HT-29 (cell line): ENCODE measurements at regions not wholly inside any gene's neighbourhood (a gene's known extent, or its start where the extent isn't known, plus 50 kb on each side); places are given as distances from the start of the nearest gene placed in this dataset.
"Not testable (repeated sequence)": the region's sequence is repeated elsewhere in the genome, so short reads cannot be mapped to it uniquely, and the experiment has no call there.

ENCODE experiments used
- DNase-seq: peaks from one replicate; pipeline ENCODE4 v3.0.0-alpha.2; 2015; ENCODE audit warnings: low spot score

DNA sequence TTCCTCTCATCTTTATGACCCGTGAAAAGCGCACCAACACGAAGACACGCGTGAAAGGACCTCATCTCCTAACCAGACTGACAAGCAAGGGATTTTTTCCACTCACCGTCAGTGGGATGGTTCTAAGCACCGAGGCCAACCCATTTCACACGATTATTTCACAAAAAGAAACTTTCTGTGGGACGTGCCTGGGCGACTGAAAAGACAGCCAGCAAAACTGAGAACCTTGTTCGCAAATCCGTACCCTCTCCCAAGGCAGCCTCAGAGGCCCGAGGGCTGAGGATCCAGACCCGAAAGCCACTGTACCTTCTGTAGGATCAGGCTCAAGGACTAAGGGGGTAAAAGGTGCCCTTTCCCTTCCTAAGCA is 84.9 kb upstream of the METTL9 start:
- not testable (repeated sequence) for DNase-seq

DNA sequence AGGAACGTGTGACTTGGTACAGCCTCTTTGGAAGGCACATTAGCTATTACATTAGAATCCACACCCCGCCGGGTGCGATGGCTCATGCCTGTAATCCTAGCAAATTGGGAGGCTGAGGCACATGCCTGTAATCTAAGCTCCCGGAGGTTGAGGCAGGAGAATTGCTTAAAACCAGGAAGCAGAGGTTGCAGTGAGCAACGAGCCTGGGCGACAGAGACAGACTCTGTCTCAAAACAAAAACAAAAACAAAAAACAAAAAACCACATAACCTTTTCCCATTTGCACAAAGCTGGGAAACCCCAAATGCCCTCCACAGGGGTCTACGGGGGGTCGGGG is 82.7 kb upstream of the METTL9 start:
- DNase-seq: not testable (repeated sequence)

DNA sequence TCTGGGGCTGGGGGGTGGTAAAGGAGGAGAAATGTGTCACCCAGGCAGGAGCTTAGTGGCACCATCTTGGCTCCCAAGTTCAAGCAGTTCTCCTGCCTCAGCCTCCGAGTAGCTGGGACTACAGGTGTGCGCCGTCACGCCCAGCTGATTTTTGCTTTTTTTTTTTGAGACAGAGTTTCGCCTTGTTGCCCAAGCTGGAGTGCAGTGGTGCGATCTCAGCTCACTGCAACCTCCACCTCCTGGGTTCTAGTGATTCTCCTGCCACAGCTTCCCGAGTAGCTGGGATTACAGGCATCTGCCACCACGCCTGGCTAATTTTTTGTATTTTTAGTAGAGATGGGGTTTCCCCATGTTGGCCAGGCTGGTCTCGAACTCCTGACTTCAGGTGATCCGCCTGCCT is 82.1 kb upstream of the METTL9 start:
- not testable (repeated sequence) for DNase-seq

GRCh38 chr16:21519361-21520133 is 79.8 kb upstream of the METTL9 start:
- DNase-seq: peak; percentile 13

- DNase-seq: peak; percentile 96
Observed at GRCh38 chr16:21520134-21521047, 79.0 kb upstream of the METTL9 start.

DNA sequence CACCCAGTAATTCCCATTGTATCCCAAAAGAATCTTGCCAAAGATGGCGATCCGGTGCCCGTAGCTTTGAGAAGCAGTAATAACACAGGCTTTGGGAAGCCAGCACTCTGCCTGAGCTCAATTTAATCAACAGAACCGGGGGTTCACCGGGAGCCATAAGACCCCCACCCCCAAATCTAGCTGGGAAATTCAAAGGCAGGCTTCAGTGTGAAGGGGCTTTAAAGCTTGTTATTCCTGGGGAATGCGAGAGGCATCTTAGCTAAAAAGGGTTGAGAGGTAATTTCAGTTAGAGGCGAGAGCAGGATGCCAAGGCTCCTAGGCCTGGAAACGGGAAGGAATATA is 78.4 kb upstream of the METTL9 start:
- peak; percentile 25 for DNase-seq

DNA sequence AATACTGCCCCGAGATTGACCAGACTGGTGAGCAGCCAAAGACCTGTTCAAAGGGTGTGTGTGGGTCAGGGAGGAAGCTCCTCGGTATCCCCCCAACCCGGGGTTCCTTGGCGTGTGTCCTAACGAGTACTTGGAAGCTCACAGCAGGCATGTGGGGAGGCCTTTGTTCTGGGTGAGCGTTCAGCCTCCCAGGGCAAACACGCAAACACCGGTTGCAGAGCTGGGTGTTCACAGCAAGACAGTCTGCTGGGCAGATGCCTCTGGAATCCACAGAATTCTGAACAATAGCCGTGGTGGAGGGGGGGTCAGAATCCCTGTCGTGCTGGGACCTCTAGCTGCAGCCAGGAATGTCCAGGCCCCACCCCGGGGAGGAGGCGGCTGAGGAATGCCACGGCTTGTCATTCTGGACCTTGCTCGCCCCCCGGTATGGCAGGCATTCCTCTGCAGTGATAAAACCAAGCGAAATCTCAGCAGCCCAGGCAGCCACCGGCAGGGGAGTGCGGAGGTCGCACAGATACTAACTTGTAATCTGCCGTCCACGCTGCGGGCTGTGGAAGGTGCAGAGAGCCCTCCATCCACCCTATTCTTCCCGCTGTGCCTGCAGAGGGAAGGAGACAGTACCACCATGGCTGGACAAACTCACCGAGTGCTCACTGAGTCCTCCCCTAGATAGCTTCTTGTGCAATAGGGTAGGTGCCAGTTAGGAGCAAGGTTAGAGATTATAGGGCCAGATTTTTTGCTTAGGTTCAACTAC is 77.8 kb upstream of the METTL9 start:
- DNase-seq: peak; percentile 72

DNA sequence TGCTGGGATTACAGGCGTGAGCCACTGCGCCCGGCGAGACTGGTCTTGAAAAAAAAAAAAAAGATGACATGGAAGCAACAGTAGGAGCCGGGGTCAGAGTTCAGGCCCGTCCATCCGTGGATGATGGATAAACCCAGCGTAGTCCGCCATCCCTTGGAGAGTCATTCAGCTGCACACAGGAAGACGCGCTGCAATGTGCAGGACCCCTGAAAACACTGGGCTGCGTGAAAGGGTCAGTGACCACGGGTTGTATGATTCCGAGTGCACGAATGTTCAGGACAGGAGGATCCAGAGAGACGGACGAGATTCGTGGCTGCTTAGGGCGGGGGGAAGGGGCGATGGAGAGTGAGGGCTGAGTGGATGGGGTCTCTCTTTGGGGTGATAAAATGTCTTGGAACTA is 76.5 kb upstream of the METTL9 start:
- DNase-seq: not testable (repeated sequence)

DNA sequence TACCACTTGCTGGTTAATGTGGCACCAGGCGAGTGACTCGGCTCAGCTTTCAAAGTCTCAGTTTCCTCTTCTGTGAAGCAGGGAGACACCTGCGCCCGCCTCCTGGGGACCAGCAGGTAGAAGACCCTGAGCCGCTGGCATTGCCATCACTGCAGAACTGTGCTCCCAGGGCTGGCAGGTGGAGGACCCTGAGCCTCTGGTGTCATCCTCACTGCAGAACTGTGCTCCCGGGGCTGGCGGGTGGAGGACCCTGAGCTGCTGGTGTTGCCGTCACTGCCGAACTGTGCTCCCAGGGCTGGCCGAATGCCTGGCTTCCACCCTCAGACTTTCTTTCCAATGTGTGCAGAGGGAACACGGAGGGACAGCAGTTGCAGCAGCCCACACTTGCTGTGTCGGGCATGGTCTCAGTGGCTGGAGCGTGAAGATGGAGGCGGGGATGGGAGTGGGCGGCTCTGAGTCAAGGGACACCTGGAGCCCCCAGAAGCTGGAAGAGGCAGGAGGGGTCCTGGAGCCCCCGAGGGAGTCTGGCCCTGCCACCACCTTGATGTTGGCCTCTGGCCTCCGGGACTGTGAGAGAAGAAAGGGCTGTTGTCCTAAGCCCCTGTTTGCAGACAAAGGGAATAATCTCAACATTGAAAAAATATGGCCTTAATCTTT is 75.8 kb upstream of the METTL9 start:
- no peak for DNase-seq

GRCh38 chr16:21524068-21524751 is 75.2 kb upstream of the METTL9 start:
- no peak for DNase-seq

- DNase-seq: not testable (repeated sequence)
Observed at GRCh38 chr16:21524752-21525028, 74.7 kb upstream of the METTL9 start.

DNA sequence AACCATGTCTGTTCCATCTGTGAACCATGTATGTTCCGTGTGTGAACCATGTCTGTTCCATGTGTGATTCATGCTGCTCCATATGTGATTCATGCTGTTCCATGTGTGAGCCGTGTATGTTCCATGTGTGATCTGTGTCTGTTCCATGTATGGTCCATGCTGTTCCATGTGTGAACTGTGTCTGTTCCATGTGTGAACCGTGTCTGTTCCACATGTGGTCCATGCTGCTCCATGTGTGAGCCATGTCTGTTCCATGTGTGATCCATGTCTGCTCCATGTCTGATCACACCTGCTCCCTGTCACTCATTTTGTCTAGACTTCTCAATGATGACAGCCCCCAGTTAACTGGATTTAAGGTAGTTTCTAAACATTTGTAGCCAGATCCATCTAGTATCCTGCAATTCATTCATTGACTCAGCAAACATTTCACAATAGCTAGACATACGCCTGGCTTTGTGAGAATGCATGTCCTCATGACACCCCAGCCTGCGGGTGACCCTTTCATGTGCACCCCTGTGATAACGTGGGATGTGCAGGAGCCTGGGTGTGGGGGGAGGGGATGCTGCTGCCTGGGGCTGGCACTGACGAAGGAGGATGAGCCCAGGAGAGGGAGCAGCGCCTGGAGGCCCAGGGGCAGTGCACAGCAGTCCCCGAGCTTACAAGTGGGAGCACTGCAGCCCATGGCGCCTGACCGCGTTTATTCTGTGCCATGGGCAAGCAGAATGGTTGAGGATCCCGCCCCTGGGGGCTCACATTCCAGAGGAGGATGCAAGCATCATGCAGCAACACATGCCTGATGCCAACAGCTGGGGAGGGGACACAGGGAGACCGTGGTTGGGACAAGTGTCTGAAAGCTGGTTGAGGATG is 74.1 kb upstream of the METTL9 start:
- not testable (repeated sequence) for DNase-seq

DNA sequence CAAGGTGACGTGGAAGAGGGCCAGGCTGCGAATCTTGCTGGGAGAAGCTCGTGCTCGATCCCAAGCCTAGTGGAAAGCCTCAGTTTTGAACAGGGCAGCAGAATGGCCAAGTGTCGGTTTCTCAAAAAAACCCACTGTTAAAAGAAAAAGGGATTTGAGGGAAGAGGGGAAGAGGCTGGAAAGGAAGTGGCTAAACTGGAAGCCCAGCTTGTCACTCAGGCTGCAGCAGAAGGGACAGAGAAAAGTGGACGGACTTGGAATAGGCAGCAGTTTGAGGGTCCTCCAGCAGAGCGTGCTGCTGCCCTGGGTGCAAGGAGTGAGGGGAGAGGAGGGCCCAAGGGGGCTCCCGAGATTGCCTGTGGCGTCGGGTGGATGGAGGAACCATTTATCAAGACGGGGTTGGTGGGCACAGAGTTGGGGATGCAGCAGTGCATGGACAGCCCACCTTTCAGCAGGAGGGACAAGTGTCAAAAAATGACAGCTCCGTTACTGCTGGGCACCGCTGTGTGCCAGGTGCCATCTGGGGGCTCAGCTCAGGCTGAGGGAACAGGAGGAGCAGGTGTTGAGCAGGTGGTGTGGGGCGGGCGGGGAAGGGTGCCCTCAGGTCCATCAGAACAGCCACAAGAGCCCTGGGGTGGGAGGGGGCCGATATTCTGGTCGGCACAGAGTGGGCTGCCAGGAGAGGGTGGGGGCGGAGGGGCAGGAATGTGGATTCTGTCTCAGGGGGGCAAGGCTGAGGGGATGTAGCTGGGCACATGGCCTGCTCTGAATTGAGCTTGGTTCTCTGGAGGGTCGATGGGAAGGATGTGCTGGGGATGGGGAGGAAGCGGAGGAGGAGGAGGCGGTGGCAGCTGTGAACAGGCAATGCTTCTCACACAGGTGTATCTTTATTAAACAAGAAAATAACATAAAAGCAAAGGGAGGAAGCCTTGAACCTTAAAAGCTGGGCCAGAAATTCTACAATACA is 73.1 kb upstream of the METTL9 start:
- DNase-seq: not testable (repeated sequence)

DNA sequence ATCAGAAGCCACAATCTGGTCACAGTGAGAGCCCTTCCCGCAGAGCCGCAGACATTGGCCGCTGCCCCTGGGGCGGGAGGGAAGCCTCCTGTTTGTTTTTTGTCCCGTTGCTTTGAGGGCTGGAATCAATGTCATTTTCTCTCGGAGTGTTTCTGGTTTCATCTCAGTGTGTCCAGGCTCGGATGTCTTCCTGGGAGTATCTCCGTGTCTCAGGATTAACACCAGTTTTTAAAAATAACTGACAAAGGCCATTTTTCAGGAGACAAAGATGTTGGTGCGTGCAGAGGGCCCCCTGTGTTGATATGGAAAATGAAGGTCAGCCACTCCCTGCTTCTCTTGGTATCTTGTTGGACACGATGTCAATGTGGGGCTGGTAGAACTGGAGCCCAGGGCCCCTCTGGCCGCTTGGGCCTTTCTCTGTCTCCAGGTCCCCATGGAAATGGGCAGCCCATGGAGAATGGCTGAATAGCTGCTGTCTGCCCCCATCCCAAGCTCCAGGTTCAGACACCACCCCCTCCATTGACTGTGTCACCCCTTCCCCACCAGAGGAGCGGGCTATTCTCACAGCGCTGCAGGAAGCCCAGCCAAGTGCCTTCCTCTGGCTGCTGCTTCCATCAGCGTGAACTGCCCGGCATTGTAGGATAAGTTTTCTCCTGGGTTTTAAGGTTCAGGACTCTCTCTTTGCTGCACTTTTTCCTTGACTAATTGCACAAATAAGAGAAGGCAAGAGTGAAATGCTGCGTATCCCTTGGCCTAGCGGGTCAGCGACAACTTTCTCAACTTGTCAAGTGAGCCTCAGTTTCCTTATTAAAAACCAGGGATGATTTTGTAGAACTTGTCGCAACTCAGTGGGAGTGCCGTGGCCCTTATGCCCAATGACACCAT is 72.2 kb upstream of the METTL9 start:
- DNase-seq: no peak

DNA sequence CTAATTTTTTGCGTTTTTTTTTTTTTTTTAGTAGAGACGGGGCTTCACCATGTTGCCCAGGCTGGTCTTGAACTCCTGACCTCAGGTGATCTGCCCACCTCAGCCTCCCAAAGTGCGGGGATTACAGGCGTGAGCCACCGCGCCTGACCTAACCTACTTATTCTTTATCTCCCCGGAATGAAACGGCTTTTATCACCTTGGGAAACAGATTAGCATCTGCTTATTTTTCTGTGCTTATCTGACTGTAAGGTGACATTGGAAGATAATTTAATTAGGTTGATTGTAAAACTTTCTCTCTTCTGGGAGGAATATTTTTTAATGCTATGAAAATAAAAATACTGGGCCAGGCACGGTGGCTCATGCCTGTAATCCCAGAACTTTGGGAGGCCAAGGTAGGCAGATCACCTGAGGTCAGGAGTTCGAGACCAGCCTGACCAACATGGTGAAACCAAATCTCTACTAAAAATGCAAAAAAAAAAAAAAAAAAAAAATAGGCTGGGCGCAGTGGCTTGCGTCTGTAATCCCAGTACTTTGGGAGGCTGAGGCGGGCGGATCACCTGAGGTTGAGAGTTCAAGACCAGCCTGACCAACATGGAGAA is 70.2 kb upstream of the METTL9 start:
- not testable (repeated sequence) for DNase-seq

DNA sequence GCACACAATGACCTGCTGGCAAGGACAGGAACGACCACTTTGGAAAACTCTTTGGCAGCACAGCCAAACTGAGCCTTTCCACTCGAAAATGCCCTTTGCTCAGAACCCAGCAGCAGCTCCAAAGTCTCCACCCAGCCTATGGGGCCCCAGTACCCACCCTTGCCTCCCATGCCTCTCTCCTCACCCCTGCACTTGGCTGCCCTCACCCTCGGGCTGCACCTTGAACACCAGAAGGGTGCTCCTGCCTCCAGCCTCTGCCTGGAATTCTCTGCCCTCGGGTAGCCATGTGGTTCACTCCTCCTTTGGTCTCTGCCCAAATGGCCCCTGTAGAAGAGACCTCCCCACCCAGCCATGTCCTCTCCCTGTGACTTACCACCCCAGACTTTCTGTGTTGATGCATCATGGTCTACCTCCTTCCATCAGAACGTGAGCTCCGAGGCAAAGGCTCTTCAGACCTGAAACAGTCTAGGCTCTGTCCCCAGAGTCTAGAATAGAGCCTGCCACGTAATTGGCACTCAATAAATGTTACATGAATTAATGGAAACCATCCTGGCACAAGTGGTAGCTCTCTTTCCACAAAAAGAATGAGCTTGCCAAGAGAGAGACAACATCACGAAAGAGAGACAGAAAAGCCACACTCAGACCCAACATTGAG is 68.5 kb upstream of the METTL9 start:
- not testable (repeated sequence) for DNase-seq

- DNase-seq: not testable (repeated sequence)
Observed at GRCh38 chr16:21532996-21533395, 66.4 kb upstream of the METTL9 start.
